Activated CD8-positive, alpha-beta memory T cell treated with anti-CD3 and anti-CD28 coated beads for 36 hours (primary cell): ENCODE measurements at regions not wholly inside any gene's neighbourhood (a gene's known extent, or its start where the extent isn't known, plus 50 kb on each side); places are given as distances from the start of the nearest gene placed in this dataset.

ENCODE experiments used
- CTCF ChIA-PET: fragments of 350-600 bp; sonication (Branson Sonifier 250); formaldehyde crosslinking; loops from one replicate; lab custom pipeline; 2021; ENCODE audit warnings: antibody characterized with exemption; lab: Charles Lee
- POLR2A ChIA-PET: fragments of 350-600 bp; sonication (Branson Sonifier 250); formaldehyde crosslinking; loops from one replicate; lab custom pipeline; 2021; ENCODE audit warnings: antibody characterized with exemption; lab: Charles Lee

GRCh38 chr6:140590641-140591040 is 1216.2 kb upstream of the CITED2 start:
- CTCF ChIA-PET, result no interaction called here
- POLR2A ChIA-PET, result no interaction called here

DNA sequence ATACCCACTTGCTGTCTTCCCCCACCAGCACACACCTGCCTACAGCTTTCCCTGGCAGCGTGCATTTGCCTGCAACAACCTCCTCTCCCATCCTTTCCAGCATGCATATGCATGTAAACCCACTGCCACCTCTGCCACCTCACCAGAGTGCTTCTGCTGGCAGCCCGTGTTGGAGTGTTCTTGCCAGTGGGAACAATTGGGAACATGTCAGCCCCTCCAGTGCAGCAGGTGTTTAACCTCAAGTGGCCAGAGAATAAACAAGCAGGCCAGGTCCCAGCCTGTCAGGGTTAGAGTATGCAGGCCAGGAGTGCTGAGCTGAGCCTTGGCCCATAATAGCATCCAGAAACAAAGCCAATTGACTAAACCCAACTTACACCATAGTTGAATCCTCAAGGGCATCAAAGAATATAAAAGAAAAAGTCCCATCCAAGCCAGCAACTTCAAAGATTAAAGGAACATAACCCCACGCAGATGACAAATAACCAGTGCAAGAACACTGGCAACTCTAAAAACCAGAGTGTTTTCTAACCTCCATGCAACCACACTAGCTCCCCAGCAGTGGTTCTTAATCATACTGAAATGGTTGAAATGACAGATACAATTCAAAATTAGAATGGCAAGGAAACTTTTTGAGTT is 1212.1 kb upstream of the CITED2 start:
- CTCF ChIA-PET, result no interaction called here
- POLR2A ChIA-PET, result no interaction called here

- POLR2A ChIA-PET, result no interaction called here
Measured at GRCh38 chr6:140581601-140582000, 1207.2 kb upstream of the CITED2 start.

DNA sequence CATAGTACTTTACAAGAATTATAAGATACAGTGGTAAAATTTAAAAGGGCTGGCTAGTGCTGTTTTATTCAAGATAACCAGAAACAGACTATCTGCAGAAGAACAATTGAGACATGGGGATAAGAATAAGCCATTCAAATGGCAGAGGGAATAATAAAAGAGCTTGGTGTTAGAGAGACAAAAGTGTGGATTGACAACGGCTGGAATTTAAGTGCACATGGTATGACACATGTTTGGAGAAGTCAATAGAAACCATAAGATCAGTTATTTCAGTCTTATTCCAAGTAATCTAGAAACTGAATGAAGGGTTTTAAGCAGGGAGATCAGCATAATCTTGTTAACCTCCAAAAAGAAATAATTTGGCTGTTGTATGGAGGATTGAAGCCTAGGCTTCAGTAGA is 1205.5 kb upstream of the CITED2 start:
- ChIA-PET CTCF (no interaction called here), POLR2A (no interaction called here)

More at GRCh38 chr6:140581601-140582000, 1207.2 kb upstream of the CITED2 start:
- CTCF ChIA-PET, result no interaction called here

GRCh38 chr6:140576004-140576555 is 1201.6 kb upstream of the CITED2 start:
- CTCF ChIA-PET, result no interaction called here
- POLR2A ChIA-PET, result no interaction called here

- CTCF ChIA-PET, result no interaction called here
- POLR2A ChIA-PET, result no interaction called here
Measured at GRCh38 chr6:140572867-140573266, 1198.4 kb upstream of the CITED2 start.

DNA sequence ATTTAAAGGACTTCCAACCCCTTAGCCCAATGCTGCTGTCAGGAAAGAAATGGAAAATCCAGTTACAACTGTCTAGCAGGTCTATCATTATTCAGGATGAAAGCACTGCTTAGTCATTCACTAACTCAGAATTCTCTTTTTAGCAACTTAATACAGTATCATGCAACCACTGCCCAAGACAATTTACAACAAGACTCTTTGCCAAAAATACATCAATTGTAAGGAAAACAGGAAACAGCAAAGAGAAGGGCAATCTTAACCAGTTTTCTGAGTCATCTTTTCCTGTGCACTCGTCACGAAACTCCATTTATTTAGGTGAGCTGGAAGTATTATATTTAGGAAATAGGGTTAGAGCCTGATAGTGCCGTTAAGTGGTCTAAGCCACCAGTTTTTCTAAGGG is 1197.7 kb upstream of the CITED2 start:
- POLR2A ChIA-PET, result no interaction called here
- CTCF ChIA-PET, result no interaction called here

GRCh38 chr6:140571145-140571544 is 1196.7 kb upstream of the CITED2 start:
- ChIA-PET POLR2A (no interaction called here), CTCF (no interaction called here)

- POLR2A ChIA-PET, result no interaction called here
- CTCF ChIA-PET, result no interaction called here
Measured at GRCh38 chr6:140567466-140567865, 1193.0 kb upstream of the CITED2 start.

DNA sequence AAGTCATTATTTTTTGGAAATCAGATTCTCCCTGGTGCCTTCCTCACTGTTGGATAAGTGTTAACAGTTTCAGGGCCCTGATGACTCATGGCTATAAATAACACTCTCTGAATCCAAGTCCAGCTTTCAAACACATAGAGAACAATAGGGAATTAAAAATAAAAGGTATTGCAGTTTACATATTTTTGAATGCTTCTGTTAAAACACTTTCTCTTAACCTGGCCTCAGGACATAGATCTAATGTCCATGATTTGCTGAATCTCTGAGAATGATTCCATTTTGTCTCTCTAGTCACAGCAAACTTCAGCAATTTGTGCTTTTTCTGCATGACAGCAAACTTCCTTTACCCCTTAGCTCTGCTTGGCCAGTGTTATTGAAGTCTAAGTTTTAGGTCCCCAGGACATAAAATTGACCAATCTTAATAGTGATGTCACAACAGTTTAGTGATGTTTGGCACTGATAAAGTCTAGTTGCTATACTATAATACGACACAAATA is 1192.4 kb upstream of the CITED2 start:
- ChIA-PET CTCF (no interaction called here), POLR2A (no interaction called here)

DNA sequence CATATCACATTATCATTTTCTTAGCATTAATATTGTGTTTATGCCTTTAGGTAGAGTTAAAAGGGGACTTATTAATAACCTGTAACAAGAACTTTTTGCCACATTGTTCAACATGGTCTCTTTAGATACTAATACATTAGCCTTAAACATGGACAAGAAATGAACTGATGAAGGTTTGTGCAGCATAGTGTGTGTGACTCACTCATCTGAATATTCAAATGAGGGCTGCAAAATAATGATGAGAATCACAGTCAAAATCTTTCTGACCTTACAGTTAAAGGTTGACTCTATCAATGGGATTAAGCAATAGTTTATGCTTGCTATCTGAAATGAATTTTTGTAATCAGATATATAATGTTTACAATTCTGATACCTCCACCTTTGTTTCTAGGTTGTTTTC is 1189.3 kb upstream of the CITED2 start:
- POLR2A ChIA-PET, result no interaction called here
- CTCF ChIA-PET, result no interaction called here

GRCh38 chr6:140561701-140562100 is 1187.3 kb upstream of the CITED2 start:
- ChIA-PET CTCF (no interaction called here), POLR2A (no interaction called here)

DNA sequence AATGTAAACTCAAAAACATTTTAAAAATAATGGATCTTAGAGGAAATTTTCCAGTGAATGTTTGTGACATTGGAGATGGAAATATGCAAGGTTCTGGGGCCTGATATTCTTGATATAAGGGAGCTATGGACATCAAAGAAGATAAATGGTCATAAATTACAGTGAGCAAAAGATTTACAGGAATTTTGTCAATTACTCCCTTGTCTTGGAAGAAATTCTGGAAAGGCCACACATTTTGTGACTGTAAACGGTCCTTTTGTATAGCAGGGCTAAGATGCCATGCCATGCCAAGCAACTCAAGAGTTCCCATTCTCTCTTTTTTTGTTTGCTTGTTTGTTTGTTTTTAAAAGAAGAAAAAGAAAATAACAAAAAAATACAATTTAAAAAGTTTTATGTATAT is 1186.2 kb upstream of the CITED2 start:
- POLR2A ChIA-PET, result no interaction called here
- CTCF ChIA-PET, result no interaction called here

DNA sequence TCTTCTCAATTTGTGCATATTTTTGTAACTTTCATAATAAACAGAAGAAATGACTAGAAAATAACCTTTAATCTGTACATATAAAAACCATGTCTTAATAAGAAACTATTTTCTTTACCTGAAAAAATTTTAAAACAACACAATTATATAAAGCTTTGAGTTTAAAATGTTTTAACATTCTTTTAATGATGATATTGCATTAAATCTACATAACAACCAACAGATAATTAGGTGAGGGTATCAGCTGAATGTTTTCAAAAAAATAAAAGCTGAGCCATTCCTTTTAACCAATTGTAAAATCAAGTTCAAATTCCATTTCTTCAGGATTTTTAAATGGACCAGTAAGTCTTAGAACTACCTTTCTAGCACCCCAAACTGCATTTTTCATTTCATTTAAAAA is 1185.0 kb upstream of the CITED2 start:
- ChIA-PET CTCF (no interaction called here), POLR2A (no interaction called here)

DNA sequence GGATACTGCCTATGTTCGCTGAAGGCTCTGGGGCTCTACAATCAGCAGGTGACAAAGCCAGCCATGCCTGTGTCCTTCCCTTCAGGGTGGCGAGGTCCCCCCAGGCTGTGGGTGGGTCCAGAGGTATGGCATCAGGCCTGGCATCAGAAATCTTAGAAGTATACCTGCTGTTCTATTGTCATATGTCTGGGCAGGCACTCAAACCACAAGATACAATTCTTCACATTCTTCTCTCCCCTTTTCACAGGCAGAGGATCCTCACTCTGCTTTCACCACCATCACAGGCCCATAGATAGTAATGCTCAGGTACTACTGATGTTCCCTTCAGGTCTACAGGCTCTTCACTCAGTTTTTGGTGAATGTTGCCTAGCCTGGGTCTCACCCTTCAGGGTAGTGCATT is 1180.0 kb upstream of the CITED2 start:
- ChIA-PET POLR2A (no interaction called here), CTCF (no interaction called here)

DNA sequence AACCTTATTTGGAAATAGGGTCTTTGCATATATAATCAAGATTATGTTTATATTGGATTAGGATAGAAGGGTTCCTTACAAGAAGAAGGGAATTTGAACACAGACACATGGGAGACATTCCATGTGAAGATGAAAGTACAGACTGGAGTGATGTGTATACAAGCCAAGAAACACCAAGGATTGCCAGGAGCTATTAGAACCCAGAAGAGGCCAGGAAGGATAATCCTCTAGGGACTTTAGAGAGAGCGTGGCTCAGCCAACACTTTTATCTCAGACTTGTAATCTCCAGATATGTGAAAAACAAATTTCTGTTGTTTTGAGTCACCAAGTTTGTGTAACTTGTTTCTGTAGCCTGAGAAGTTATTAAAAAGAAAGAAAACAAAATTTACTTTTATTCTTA is 1173.9 kb upstream of the CITED2 start:
- ChIA-PET CTCF (no interaction called here), POLR2A (no interaction called here)

GRCh38 chr6:140546640-140547039 is 1172.2 kb upstream of the CITED2 start:
- ChIA-PET CTCF (no interaction called here), POLR2A (no interaction called here)

GRCh38 chr6:140544431-140544830 is 1170.0 kb upstream of the CITED2 start:
- ChIA-PET CTCF (no interaction called here), POLR2A (no interaction called here)

GRCh38 chr6:140542863-140543262 is 1168.4 kb upstream of the CITED2 start:
- CTCF ChIA-PET, result no interaction called here
- POLR2A ChIA-PET, result no interaction called here

DNA sequence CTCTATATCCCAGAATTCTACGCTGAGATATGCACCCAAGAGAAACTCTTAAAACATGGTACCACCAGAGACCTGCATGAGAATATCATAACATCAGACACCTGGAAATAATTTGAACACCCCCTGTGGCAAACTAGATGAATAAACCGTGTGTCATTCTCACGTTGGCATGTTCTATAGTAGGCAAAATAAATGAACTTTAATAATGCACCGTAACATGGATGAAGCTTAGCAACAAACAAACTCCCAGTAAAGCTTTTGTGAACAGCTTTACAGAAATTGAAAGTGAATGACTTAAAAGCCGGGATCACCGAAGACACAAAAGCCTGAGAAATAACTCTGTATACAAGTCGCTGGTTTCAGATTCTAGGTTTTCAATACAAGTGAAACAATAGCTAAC is 1166.8 kb upstream of the CITED2 start:
- CTCF ChIA-PET, result no interaction called here
- POLR2A ChIA-PET, result no interaction called here

- POLR2A ChIA-PET, result no interaction called here
- CTCF ChIA-PET, result no interaction called here
Measured at GRCh38 chr6:140540743-140541142, 1166.3 kb upstream of the CITED2 start.

- CTCF ChIA-PET, result no interaction called here
Measured at GRCh38 chr6:140538926-140539325, 1164.5 kb upstream of the CITED2 start.

More at GRCh38 chr6:140538926-140539325, 1164.5 kb upstream of the CITED2 start:
- POLR2A ChIA-PET, result no interaction called here
